Mucosa of descending colon (tissue), 3 donors: ENCODE measurements at regions not wholly inside any gene's neighbourhood (a gene's known extent, or its start where the extent isn't known, plus 50 kb on each side); places are given as distances from the start of the nearest gene placed in this dataset.
"Not testable (repeated sequence)": the region's sequence is repeated elsewhere in the genome, so short reads cannot be mapped to it uniquely, and the experiment has no call there.

Experiments
- ATAC-seq: fragments of 200-7000 bp; cut with Tn5 transposase; one replicate; pipeline ENCODE4 v1.9.1; 2020; ENCODE audit warnings: mild to moderate bottlenecking, moderate library complexity
- DNase-seq, 3 donors: peaks; one replicate each; pipeline ENCODE4 v3.0.0-alpha.2; 2020
- H3K36me3 ChIP-seq: fragments of 200-600 bp; one replicate; pipeline ENCODE4 v1.8.0; 2021; ENCODE audit warnings: low read depth, mild to moderate bottlenecking
- H3K4me1 ChIP-seq: fragments of 200-600 bp; one replicate; pipeline ENCODE4 v1.8.0; 2021; ENCODE audit warnings: low read depth, mild to moderate bottlenecking
- H3K4me3 ChIP-seq: fragments of 200-600 bp; one replicate; pipeline ENCODE4 v1.8.0; 2021; ENCODE audit warnings: mild to moderate bottlenecking
- H3K9me3 ChIP-seq: fragments of 200-600 bp; one replicate; pipeline ENCODE4 v1.8.0; 2021; ENCODE audit warnings: mild to moderate bottlenecking
- CTCF ChIP-seq: fragments of 200-600 bp; IDR thresholded peaks from one replicate; pipeline ENCODE4 v1.8.0; 2022; ENCODE audit warnings: antibody characterized with exemption, mild to moderate bottlenecking
- intact Hi-C, 2 donors: fragments of 100-400 bp; cut with DNase I in 1 of 2; cut with micrococcal nuclease in 1 of 2; formaldehyde crosslinking; loops; one replicate each; pipeline versions ENCODE4 v1.11.0 to v1.11.1; 2022; cut with DNase I, micrococcal nuclease
- donor health status: DM: no; HTN: no; CAD: no; lungs with moderate emphysema.
- donor health status: DM: no; HTN: no; CAD: no.
- donor health status: DM: no; HTN: yes; CAD: no.

GRCh38 chr5:37945446-37945845 lies 105.6 kb upstream of the GDNF start:
- intact Hi-C loops = no loop called here
- Histone ChIP-seq H3K4me1 (no peaks in the 10 kb centered on the region), H3K4me3 (no peak overlapping the region), H3K9me3 (no peaks in the 10 kb centered on the region), H3K36me3 (no peaks in the 10 kb centered on the region)
- ATAC-seq = no peak
- DNase-seq = no peak
- TF ChIP-seq CTCF = no peak

- ATAC-seq, H3K4me1 ChIP-seq, DNase-seq, H3K4me3 ChIP-seq, intact Hi-C loops, H3K36me3 ChIP-seq, H3K9me3 ChIP-seq: not testable (repeated sequence)
These were observed 103.3 kb upstream of the GDNF start for GRCh38 chr5:37943136-37943535.

GRCh38 chr5:37940931-37941623 lies 101.2 kb upstream of the GDNF start:
- H3K36me3 ChIP-seq = no peaks in the 10 kb centered on the region
- no peaks in the 10 kb centered on the region for H3K9me3 ChIP-seq
- ATAC-seq = no peak
- intact Hi-C loops = no loop called here
- H3K4me3 ChIP-seq = no peak overlapping the region
- H3K4me1 ChIP-seq = no peaks in the 10 kb centered on the region
- DNase-seq = no peak
- no peak for TF ChIP-seq CTCF

GRCh38 chr5:37938861-37939260 lies 99.0 kb upstream of the GDNF start:
- Histone ChIP-seq H3K4me3 (no peak overlapping the region), H3K4me1 (no peaks in the 10 kb centered on the region), H3K36me3 (no peaks in the 10 kb centered on the region), H3K9me3 (no peaks in the 10 kb centered on the region)
- no peak for TF ChIP-seq CTCF
- no peak for ATAC-seq
- intact Hi-C loops = no loop called here
- no peak for DNase-seq

- no peaks in the 10 kb centered on the region for H3K4me1 ChIP-seq
- no peaks in the 10 kb centered on the region for H3K36me3 ChIP-seq
- H3K9me3 ChIP-seq = no peaks in the 10 kb centered on the region
- TF ChIP-seq CTCF = no peak
- intact Hi-C loops = no loop called here
- ATAC-seq (no peak), DNase-seq (no peak)
- H3K4me3 ChIP-seq = no peak overlapping the region
These were observed 98.4 kb upstream of the GDNF start for GRCh38 chr5:37938076-37938852.

GRCh38 chr5:37936091-37936490 lies 96.2 kb upstream of the GDNF start:
- Histone ChIP-seq H3K4me1 (no peaks in the 10 kb centered on the region), H3K36me3 (no peaks in the 10 kb centered on the region), H3K4me3 (no peak overlapping the region), H3K9me3 (no peaks in the 10 kb centered on the region)
- no peak for TF ChIP-seq CTCF
- ATAC-seq = no peak
- no peak for DNase-seq
- intact Hi-C loops = no loop called here
